HCT116 (cell line): ENCODE measurements at regions not wholly inside any gene's neighbourhood (a gene's known extent, or its start where the extent isn't known, plus 50 kb on each side); places are given as distances from the start of the nearest gene placed in this dataset.

Source experiments
- ATAC-seq: fragments of 200-7000 bp; cut with Tn5 transposase; 2 replicates; pipeline ENCODE4 v1.9.1; 2020; ENCODE audit warnings: mild to moderate bottlenecking, moderate library complexity
- BruUV-seq: library from RNA; stranded (reverse); fragments of 400-500 nt; replicated peaks from 2 replicates; lab custom pipeline; 2021; lab: Mats Ljungman, UMichigan
- CTCF ChIA-PET: fragments of 300-600 bp; sonication (Branson Sonifier 250); formaldehyde crosslinking; loops from one replicate; lab custom pipeline; 2021; ENCODE audit warnings: antibody characterized with exemption; lab: Charles Lee
- POLR2A ChIA-PET: fragments of 300-600, 350-600 bp; sonication (Branson Sonifier 250); formaldehyde crosslinking; loops from one replicate; lab custom pipeline; 2021; ENCODE audit warnings: antibody characterized with exemption; lab: Charles Lee
- RAD21 ChIA-PET, 2 experiments: fragments of 300-600 bp; sonication (Branson Sonifier 250); formaldehyde crosslinking; loops; one replicate each; lab custom pipeline; 2023; ENCODE audit warnings: low total read pairs in 2 of 2; ENCODE audit not compliant: uncharacterized antibody in 2 of 2, unreplicated experiment in 2 of 2, low non-redundant PET in 1 of 2; lab: Charles Lee
- DNase-seq: peaks from one replicate; pipeline ENCODE4 v3.0.0-alpha.2; 2010; ENCODE audit warnings: low read depth, low spot score
- H2AFZ ChIP-seq: fragments of 200-600 bp; shearing (Covaris generic), sonication (generic); 2 replicates; pipeline ENCODE4 v1.6.1; 2017; ENCODE audit warnings: low read depth, mixed run types, mixed read lengths, antibody characterized with exemption, low read length; ENCODE audit not compliant: poor library complexity, severe bottlenecking
- H3K27ac ChIP-seq: 2 replicates; pipeline ENCODE4 v1.5.1; 2012; ENCODE audit warnings: low read depth, low read length
- H3K27me3 ChIP-seq: fragments of 200-600 bp; sonication (generic); 2 replicates; pipeline ENCODE4 v1.6.1; 2016; ENCODE audit warnings: mixed run types, low read length, mixed read lengths; ENCODE audit not compliant: insufficient read depth
- H3K36me3 ChIP-seq, 2 experiments: fragments of 200-500 bp in 1 of 2; fragments of 200-600 bp in 1 of 2; sonication (Bioruptor generic) in 1 of 2; sonication (generic) in 1 of 2; 2 replicates each; pipeline versions ENCODE4 v1.5.1 to v1.6.1; 2014 to 2016; ENCODE audit warnings: low read length in 2 of 2, inconsistent platforms in 1 of 2, mixed read lengths in 1 of 2, mixed run types in 1 of 2; ENCODE audit not compliant: insufficient read depth in 2 of 2, control insufficient read depth in 1 of 2
- H3K4me1 ChIP-seq, 2 experiments: fragments of 200-600 bp in 1 of 2; sonication (generic) in 1 of 2; 2 replicates each; pipeline versions ENCODE4 v1.5.1 to v1.6.1; 2012 to 2017; ENCODE audit warnings: low read length in 2 of 2, inconsistent platforms in 1 of 2, mild to moderate bottlenecking in 1 of 2, mixed read lengths in 1 of 2, mixed run types in 1 of 2, moderate library complexity in 1 of 2; ENCODE audit not compliant: insufficient read depth in 2 of 2, control insufficient read depth in 1 of 2
- H3K4me2 ChIP-seq: fragments of 200-600 bp; sonication (generic); 2 replicates; pipeline ENCODE4 v1.6.1; 2017; ENCODE audit warnings: mixed run types, low read length, mixed read lengths
- H3K4me3 ChIP-seq, 2 experiments: fragments of 200-600 bp in 1 of 2; sonication (generic) in 1 of 2; replicated peaks in 1 of 2; 2 replicates each; pipeline ENCODE4 v1.5.1; 2011 to 2016; ENCODE audit warnings: low read length in 2 of 2, control low read depth in 1 of 2, low read depth in 1 of 2, mild to moderate bottlenecking in 1 of 2, mixed read lengths in 1 of 2, mixed run types in 1 of 2
- H3K79me2 ChIP-seq: fragments of 200-600 bp; sonication (generic); 2 replicates; pipeline ENCODE4 v1.6.1; 2017; ENCODE audit warnings: mild to moderate bottlenecking, mixed run types, low read length, moderate library complexity, mixed read lengths; ENCODE audit not compliant: insufficient read depth
- H3K9ac ChIP-seq: fragments of 200-600 bp; sonication (generic); 2 replicates; pipeline ENCODE4 v1.6.1; 2016; ENCODE audit warnings: low read length, mixed read lengths
- H3K9me2 ChIP-seq: fragments of 200-600 bp; sonication (generic), shearing (Covaris generic); 2 replicates; pipeline ENCODE4 v1.6.1; 2017; ENCODE audit warnings: mixed run types, mild to moderate bottlenecking, moderate library complexity; ENCODE audit not compliant: insufficient read depth
- H3K9me3 ChIP-seq, 2 experiments: fragments of 200-500 bp in 1 of 2; fragments of 200-600 bp in 1 of 2; sonication (Bioruptor generic) in 1 of 2; sonication (generic) in 1 of 2; 2 replicates each; pipeline ENCODE4 v1.6.1; 2014 to 2017; ENCODE audit warnings: low read length in 2 of 2, mixed read lengths in 2 of 2, inconsistent platforms in 1 of 2, low read depth in 1 of 2, mild to moderate bottlenecking in 1 of 2, mixed run types in 1 of 2, moderate library complexity in 1 of 2; ENCODE audit not compliant: control insufficient read depth in 1 of 2, insufficient read depth in 1 of 2
- H4K20me1 ChIP-seq: fragments of 200-600 bp; sonication (generic), shearing (Covaris generic); 2 replicates; pipeline ENCODE4 v1.6.1; 2017; ENCODE audit warnings: mixed run types, mild to moderate bottlenecking, moderate library complexity; ENCODE audit not compliant: insufficient read depth
- EGR1 ChIP-seq: IDR thresholded peaks from 2 replicates; pipeline ENCODE4 v1.6.1; 2012; ENCODE audit warnings: low read depth
- ELF1 ChIP-seq: IDR thresholded peaks from 2 replicates; pipeline ENCODE4 v1.6.1; 2012; ENCODE audit warnings: low read depth, borderline replicate concordance
- EZH2 ChIP-seq: fragments of 200-600 bp; sonication (generic); IDR thresholded peaks from 2 replicates; pipeline ENCODE4 v1.6.1; 2017; ENCODE audit warnings: antibody characterized with exemption, mixed run types
- EZH2phosphoT487 ChIP-seq: fragments of 200-600 bp; IDR thresholded peaks from 2 replicates; pipeline ENCODE4 v1.6.1; 2018; ENCODE audit warnings: antibody characterized with exemption, borderline replicate concordance
- POLR2AphosphoS5 ChIP-seq: IDR thresholded peaks from 2 replicates; pipeline ENCODE4 v1.6.1; 2011; ENCODE audit warnings: mild to moderate bottlenecking, low read depth, low read length, moderate library complexity
- SP1 ChIP-seq: IDR thresholded peaks from 2 replicates; pipeline ENCODE4 v1.6.1; 2012; ENCODE audit warnings: low read depth
- TCF7L2 ChIP-seq: IDR thresholded peaks from 2 replicates; pipeline ENCODE4 v1.7.0; 2011; ENCODE audit warnings: borderline replicate concordance, inconsistent platforms; ENCODE audit not compliant: insufficient read depth, insufficient read length; ENCODE audit errors: extremely low read depth
- intact Hi-C: fragments of 100-400 bp; cut with micrococcal nuclease; formaldehyde crosslinking; loops from 2 replicates; pipeline ENCODE4 v1.10.0; 2022
- TF ChIP-seq, protein P1 (sequence below): IDR thresholded peaks from 2 replicates; pipeline ENCODE4 v1.6.1; 2012

DNA sequence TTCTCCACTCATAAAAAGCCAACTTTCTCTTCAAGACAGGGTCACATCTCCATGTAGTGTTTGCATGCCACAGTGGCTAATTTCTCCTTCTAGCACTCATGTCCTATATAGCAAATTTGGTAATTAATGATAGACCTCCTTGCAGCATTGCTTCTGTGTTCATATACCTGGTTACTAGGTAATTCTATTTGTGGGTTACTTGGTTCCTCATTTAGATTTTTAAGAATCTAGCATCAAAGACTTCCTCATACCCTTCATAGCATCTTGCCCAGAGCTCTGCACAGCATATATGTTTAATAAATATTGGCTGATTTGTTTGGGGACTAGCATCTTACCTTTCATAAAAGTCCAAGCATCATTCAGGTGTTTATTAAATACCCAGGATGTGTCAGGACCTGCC, 152.1 kb downstream of the DUSP6 start:
- Histone ChIP-seq H3K4me1 (no peaks in the 10 kb centered on the region), H3K27ac (no peak overlapping the region), H3K4me3 (no peak overlapping the region), H4K20me1 (no peaks in the 10 kb centered on the region), H3K4me2 (no peak overlapping the region), H3K9me2 (0 out of 2 replicates have a peak, but pooled peaks cover 6% of the 10 kb centered on the region), H2AFZ (no peak overlapping the region), H3K79me2 (no peaks in the 10 kb centered on the region), H3K36me3 (no peaks in the 10 kb centered on the region), H3K9ac (no peak overlapping the region), H3K9me3 (no peaks in the 10 kb centered on the region), H3K27me3 (no peaks in the 10 kb centered on the region)
- no peak for TF ChIP-seq TCF7L2
- TF ChIP-seq EGR1: no peak
- DNase-seq: no peak
- CTCF ChIA-PET: no interaction called here
- BruUV-seq: no TSS peak
- no peak for ATAC-seq
- RAD21 ChIA-PET: no interaction called here
- intact Hi-C loops: no loop called here
- POLR2A ChIA-PET: no interaction called here

DNA sequence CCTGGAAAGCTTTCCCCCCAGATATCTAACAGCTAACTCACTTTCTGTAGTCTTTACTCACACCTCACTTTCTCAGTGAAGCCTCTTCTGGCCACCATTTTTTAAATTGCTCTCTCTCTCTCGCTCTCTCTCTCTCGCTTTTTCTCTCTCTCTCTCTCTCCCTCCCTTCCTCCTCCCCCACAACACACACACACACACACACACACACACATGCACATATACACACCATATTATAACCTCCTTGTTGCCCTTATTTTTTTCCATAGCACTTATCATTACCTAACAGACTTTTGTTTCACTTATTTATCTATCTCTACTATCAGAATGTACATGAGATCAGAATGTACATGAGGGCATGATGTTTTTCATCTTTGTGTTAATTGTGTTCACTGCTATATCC, 156.8 kb downstream of the DUSP6 start:
- no TSS peak for BruUV-seq
- TF ChIP-seq, protein P1, sequence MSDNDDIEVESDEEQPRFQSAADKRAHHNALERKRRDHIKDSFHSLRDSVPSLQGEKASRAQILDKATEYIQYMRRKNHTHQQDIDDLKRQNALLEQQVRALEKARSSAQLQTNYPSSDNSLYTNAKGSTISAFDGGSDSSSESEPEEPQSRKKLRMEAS: no peak
- TF ChIP-seq ELF1 (no peak), EZH2phosphoT487 (no peak), SP1 (no peak), EZH2 (no peak), POLR2AphosphoS5 (no peak)
- ChIA-PET POLR2A (no interaction called here), CTCF (no interaction called here), RAD21 (no interaction called here)
- H3K27ac ChIP-seq: no peak overlapping the region
- H3K9me3 ChIP-seq: peaks cover 0 to under 1% of the 10 kb centered on the region in 2 experiments; a peak in 1 of 4 replicates
- no peak overlapping the region for H3K4me2 ChIP-seq
- H3K4me1 ChIP-seq: no peaks in the 10 kb centered on the region
- no peaks in the 10 kb centered on the region for H4K20me1 ChIP-seq
- intact Hi-C loops: no loop called here
- DNase-seq (no peak), ATAC-seq (no peak)
- H3K79me2 ChIP-seq: no peaks in the 10 kb centered on the region
- no peak overlapping the region for H3K4me3 ChIP-seq
- no peaks in the 10 kb centered on the region for H3K9me2 ChIP-seq
- no peaks in the 10 kb centered on the region for H3K36me3 ChIP-seq
- no peak overlapping the region for H3K9ac ChIP-seq
- no peak overlapping the region for H2AFZ ChIP-seq
- no peaks in the 10 kb centered on the region for H3K27me3 ChIP-seq
